ENCODE measurements at regions not wholly inside any gene's neighbourhood (a gene's known extent, or its start where the extent isn't known, plus 50 kb on each side); places are given as distances from the start of the nearest gene placed in this dataset.

- TF ChIP-seq CTCF (IDR thresholded peaks at IDR 0.05; ENCODE audit: low read depth, low read length): no peak
- TF ChIP-seq EZH2phosphoT487 (IDR thresholded peaks at IDR 0.05; ENCODE audit: low read depth): no peak
Observed at GRCh38 chr9:86464242-86464641, 110.0 kb upstream of the TUT7 start.
